ENCODE measurements at regions not wholly inside any gene's neighbourhood (a gene's known extent, or its start where the extent isn't known, plus 50 kb on each side); places are given as distances from the start of the nearest gene placed in this dataset.
"Not testable (repeated sequence)": the region's sequence is repeated elsewhere in the genome, so short reads cannot be mapped to it uniquely, and the experiment has no call there.

DNA sequence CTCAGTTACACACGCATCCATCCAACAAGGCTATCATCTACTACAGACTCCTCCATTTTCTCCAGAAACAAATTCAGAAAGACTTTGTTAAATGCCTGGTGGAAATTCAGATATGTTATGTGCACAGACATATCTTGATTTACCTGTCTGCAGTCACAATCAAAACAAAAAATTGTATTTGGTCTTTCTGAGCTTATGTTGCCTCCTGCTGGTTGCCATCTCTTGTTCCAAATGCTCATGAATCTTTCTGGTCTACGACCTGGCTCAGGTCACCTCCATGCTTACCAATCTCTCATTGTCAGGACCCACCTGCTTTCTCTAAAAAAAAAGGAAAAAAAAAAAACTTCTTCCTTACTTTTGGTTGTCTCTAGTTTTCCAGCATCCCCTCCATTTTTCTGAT is 169.2 kb upstream of the PLXNC1 start:
- no peak for DNase-seq

DNA sequence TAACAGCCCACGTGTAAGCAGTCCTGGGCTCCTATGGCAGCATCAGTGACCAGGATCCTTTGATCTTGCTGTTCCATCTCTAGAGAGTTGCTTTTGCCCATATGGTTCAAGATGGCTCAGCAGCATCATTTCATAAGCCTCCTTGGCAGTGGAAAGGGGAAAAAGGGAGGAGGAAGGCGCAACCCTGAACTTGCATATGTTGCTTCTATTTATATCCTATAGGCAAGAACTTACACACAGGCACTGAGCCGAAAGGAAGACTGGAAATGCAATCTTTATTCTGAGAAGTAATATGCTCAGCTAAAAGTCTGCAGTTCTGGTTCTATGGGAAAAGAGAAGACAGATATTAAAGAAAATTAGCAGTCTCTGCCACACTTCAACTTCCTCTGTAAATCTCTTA is 167.7 kb upstream of the PLXNC1 start:
- DNase-seq: peak; percentile 76

DNA sequence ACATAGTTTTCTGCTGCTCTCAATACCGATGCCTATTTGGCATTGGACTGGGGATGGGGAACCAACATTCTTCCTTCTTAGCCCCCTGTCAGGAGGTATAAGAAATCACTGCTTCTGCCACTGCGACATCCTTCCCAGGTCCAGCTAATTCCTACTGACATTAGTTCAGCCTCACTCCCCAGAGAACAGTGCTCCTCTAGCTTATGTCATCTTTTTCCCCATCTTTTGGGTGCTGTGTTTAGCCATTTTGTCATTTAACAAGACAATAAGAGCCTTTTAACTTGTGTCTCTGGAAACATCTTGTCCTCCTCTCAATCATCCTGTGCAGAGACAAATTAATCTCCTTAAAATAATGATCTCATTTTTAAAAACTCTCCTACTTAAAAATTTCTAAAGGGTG is 167.0 kb upstream of the PLXNC1 start:
- DNase-seq: no peak

GRCh38 chr12:93982771-93983315 is 165.5 kb upstream of the PLXNC1 start:
- DNase-seq: no peak

- DNase-seq: no peak
Measured at GRCh38 chr12:93984005-93984404, 164.4 kb upstream of the PLXNC1 start.

GRCh38 chr12:93989949-93990348 is 158.4 kb upstream of the PLXNC1 start:
- no peak for DNase-seq

- peak; percentile 55 for DNase-seq
Measured at GRCh38 chr12:93990832-93991803, 157.3 kb upstream of the PLXNC1 start.

GRCh38 chr12:93991829-93992461 is 156.4 kb upstream of the PLXNC1 start:
- DNase-seq: no peak

GRCh38 chr12:93994721-93995120 is 153.7 kb upstream of the PLXNC1 start:
- no peak for DNase-seq

- DNase-seq: no peak
Measured at GRCh38 chr12:93996321-93996720, 152.1 kb upstream of the PLXNC1 start.

- DNase-seq: no peak
Measured at GRCh38 chr12:94001691-94002090, 146.7 kb upstream of the PLXNC1 start.

GRCh38 chr12:94002925-94003324 is 145.5 kb upstream of the PLXNC1 start:
- DNase-seq: not testable (repeated sequence)

- not testable (repeated sequence) for DNase-seq
Measured at GRCh38 chr12:94007833-94008232, 140.5 kb upstream of the PLXNC1 start.

GRCh38 chr12:94010307-94010706 is 138.1 kb upstream of the PLXNC1 start:
- DNase-seq: no peak

DNA sequence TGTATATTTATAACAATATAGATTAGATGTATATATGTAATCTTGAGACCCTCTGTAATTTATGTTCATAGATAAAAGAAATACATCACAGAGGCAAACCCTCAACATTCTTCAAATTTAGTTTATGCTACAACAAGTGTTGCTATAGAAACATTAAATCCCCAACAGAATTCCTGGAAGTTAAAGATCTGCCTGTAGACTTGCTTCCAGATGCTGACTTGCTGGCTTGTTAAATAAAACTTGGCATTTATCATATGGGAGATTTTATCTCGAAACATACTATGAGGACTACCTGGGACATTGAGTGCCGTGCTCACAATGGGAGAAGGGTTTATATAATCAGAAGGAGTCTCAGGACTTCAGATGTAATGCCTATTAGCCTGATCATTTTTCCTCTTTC is 136.3 kb upstream of the PLXNC1 start:
- no peak for DNase-seq

- DNase-seq: no peak
Measured at GRCh38 chr12:94012590-94012989, 135.8 kb upstream of the PLXNC1 start.

DNA sequence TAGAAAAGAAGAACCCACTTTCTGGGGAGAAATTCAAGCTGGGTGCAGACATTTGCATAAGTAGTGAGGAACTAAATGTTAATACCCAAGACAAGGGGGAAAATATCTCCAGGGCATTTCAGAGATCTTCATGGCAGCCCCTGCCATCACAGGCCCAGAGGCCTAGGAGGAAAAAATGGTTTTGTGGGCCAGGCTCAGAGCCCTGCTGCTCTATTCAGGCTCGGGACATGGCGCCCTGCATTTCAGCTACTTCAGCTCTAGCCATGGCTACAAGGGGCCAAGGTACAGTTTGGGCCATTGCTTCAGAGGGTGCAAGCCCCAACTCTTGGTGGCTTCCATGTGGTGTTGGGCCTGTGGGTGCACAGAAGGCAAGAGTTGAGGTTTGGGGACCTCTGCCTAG is 131.1 kb upstream of the PLXNC1 start:
- not testable (repeated sequence) for DNase-seq

DNA sequence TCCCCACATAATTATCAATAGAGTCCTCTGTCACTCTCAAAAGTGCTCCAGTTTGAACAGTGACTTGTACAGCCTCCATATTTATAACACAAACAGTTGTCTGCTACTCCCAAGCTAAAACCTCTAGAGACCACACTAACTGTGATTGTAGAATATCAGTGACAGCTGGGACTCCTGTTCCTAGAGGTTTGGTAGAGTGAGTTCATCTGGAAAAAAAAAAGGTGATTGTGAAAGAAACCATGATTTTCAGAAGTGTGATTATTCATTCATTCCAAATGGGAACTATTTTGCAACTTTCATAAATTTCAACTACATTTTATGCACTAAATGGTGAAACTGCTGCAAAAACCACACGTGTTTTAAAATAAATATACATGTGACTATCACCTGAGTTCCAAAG is 128.0 kb upstream of the PLXNC1 start:
- DNase-seq: no peak

DNA sequence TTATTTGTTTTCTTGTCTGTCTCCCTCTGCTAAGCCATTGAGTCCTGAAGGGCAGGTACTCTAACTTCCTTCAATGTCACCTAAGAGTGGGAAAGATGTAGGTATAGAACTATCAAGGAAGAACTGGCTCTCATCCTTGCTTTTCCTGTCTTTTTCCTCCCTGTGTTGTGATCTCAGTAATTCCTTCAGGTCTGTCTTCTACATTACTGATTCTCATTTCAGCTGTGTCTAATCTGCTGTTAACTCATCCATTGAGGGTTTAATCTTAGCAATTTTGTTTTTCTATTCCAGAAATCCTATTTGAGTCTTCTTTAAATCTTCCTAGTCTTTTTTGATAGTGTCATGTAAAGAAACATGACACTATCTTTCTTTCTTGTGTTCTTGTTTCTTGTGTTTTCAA is 124.5 kb upstream of the PLXNC1 start:
- no peak for DNase-seq

GRCh38 chr12:94025068-94025467 is 123.3 kb upstream of the PLXNC1 start:
- DNase-seq: no peak

DNA sequence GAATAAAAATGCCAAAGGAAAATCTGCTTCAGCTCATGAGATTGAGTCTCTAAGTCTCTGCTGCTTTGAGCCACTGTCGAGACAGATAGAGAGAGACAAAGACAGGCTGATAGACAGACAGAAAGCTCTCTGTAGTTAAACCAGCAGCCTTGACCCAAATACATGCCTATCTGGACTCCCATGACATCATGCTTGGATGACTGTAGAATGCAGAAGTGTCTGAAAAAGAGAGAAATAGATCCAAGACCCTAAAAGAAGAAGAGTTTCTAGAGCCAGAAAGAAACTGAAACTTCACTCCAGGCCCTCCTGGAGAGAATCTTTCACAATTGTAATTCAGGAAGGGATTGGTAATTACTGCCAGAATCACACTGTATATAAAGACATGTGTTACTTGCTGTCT is 122.6 kb upstream of the PLXNC1 start:
- no peak for DNase-seq

DNA sequence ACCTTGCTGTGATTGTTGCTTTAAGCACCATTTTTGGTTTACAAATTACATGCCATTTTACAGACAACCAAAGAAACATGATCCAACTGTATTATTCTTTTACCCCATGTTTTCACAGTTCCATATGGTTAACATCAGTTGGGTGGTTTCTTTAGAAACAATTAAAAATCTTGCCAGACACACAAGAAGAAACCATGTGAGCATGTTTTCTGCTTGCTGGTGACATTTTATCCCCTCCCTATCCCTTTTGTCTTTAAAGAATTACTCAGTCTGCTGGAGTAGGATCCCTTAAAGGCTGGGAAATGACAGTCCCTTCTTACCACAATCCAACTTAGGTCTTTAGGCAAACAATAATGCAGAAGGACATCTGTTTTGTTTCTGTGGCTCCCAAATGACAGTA is 121.8 kb upstream of the PLXNC1 start:
- DNase-seq: no peak

GRCh38 chr12:94027561-94027960 is 120.8 kb upstream of the PLXNC1 start:
- DNase-seq: no peak

- no peak for DNase-seq
Measured at GRCh38 chr12:94031763-94032162, 116.6 kb upstream of the PLXNC1 start.

Measured in right hindlimb (tissue), 1 donor.